ENCODE measurements at regions not wholly inside any gene's neighbourhood (a gene's known extent, or its start where the extent isn't known, plus 50 kb on each side); places are given as distances from the start of the nearest gene placed in this dataset.

DNA sequence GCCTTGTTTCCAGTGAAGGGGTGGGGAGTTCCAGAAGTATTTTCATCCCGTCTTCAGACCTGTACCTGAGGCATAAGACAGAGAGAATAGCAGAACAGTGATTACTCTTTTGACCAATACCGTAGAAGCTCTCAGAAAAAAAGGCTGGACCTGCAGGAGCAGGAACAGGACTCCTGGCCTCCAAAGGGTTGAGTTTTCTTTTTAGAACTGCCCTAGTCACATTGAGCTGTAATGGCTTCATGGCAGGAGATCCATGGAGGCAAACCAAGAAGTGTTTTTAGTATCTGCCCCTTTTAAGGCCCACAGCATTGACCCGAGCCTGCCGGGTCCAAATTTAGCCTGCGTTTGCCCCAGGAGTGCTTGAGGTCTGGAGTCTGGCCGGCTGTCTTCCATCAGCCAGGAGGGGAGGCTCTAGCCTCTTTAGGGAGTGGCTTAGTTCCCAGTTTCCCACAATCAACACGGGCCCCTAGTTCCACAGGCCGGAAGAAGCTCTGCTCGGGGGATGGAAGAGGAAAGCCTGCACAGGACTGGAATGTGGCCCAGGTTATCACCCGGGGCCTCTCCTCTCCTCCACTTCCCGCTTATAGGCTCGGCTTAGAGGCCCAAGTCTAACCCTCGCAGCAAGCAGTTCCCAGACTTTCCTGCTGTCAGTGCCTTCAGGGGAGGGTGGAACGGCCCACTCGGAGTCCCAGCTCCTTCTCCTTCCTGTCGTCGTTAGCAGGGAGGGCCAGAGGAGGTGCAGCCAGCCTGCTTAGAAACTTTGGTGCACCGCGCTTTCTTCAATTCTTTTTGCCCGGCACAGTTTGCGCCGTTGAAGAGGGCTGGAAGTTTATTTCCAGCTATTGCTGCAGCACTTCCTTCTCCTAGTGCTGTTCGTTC lies 80.7 kb downstream of the C9orf152 start:
- Histone ChIP-seq H3K27ac (peak overlapping the region in 1 of 2 experiments; percentile 81; a peak in 4 of 6 replicates), H3K4me2 (peak overlapping the region; percentile 68), H3K4me3 (no peak overlapping the region), H3K4me1 (peaks cover 62% of the 10 kb centered on the region), H3K9me3 (no peaks in the 10 kb centered on the region)
- ATAC-seq = no peak
- no peak for TF ChIP-seq TP53 (CRISPR knock-in tag; IDR thresholded peaks at IDR 0.05)
- TF ChIP-seq, protein P1, sequence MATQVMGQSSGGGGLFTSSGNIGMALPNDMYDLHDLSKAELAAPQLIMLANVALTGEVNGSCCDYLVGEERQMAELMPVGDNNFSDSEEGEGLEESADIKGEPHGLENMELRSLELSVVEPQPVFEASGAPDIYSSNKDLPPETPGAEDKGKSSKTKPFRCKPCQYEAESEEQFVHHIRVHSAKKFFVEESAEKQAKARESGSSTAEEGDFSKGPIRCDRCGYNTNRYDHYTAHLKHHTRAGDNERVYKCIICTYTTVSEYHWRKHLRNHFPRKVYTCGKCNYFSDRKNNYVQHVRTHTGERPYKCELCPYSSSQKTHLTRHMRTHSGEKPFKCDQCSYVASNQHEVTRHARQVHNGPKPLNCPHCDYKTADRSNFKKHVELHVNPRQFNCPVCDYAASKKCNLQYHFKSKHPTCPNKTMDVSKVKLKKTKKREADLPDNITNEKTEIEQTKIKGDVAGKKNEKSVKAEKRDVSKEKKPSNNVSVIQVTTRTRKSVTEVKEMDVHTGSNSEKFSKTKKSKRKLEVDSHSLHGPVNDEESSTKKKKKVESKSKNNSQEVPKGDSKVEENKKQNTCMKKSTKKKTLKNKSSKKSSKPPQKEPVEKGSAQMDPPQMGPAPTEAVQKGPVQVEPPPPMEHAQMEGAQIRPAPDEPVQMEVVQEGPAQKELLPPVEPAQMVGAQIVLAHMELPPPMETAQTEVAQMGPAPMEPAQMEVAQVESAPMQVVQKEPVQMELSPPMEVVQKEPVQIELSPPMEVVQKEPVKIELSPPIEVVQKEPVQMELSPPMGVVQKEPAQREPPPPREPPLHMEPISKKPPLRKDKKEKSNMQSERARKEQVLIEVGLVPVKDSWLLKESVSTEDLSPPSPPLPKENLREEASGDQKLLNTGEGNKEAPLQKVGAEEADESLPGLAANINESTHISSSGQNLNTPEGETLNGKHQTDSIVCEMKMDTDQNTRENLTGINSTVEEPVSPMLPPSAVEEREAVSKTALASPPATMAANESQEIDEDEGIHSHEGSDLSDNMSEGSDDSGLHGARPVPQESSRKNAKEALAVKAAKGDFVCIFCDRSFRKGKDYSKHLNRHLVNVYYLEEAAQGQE (IDR thresholded peaks at IDR 0.05) = no peak
- no peak for TF ChIP-seq MYC (IDR thresholded peaks at IDR 0.05; ENCODE audit: borderline replicate concordance, low read length)
- no peak for TF ChIP-seq HOXB5 (CRISPR knock-in tag; IDR thresholded peaks at IDR 0.05)
- no peak for TF ChIP-seq RAD21 (conservative IDR thresholded peaks at IDR 0.05 in 1 of 2, IDR thresholded peaks at IDR 0.05 in 1 of 2)
- no peak for TF ChIP-seq RFX5 (IDR thresholded peaks at IDR 0.05)
- TF ChIP-seq HOXA7 (CRISPR knock-in tag; IDR thresholded peaks at IDR 0.05) = no peak
- TF ChIP-seq JUNB (IDR thresholded peaks at IDR 0.05) = no peak
- TF ChIP-seq MAZ (IDR thresholded peaks at IDR 0.05; ENCODE audit: borderline replicate concordance, low read depth, low read length) = no peak
- no peak for TF ChIP-seq FOSB (CRISPR knock-in tag; IDR thresholded peaks at IDR 0.05)
- no peak for TF ChIP-seq EHMT2 (IDR thresholded peaks at IDR 0.05; ENCODE audit: low read depth)
- TF ChIP-seq FOXS1 (CRISPR knock-in tag; IDR thresholded peaks at IDR 0.05) = no peak
- WGBS (ENCODE audit: missing lambda C conversion rate) = 94% methylated on average over 23 of the region's 23 CpGs
- DNase-seq (ENCODE audit: low read depth in 1 of 2, low spot score in 1 of 2) = no peak
- POLR2A ChIA-PET = no interaction called here
- no peak for FAIRE-seq
- CTCF ChIA-PET = interaction anchor here (0.6 to 1.6 kb wide), 11 partner anchors 9 to 224 kb away, joined by 3 to 5 read pairs (median 3); no protein-coding TSS in a partner anchor

DNA sequence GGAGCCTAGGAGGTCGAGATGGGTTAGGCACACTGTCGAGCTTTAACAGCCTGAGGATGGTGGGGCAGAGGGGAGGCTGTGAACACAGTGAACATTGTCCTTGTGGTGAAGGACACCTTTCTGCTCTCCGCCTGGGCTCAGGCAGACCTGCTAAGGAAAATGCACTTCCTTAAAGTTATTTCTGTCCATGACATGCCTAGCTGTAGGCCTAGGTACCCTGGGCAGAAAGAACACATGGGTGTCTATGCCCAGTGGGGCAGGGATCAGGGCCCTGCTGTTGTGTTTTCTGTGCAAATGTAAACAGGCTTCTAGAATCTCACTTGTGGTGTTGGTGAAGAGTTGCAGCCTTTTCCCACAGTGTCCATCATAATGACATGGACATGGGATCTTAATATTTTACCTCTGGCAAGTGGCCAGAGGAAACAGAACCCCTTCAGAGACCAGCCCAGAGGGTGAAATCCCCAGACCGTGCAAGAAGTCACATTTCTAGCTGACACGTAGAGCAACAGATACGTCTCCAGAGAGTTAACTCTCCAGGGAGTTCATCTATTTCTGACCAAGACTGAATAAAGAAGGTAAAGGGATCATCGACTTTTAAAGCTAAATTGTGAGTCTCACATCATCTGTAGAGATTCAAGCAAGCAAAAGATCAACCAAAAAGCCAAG lies 79.2 kb downstream of the C9orf152 start:
- Histone ChIP-seq H3K4me3 (no peak overlapping the region), H3K4me1 (peaks cover 64% of the 10 kb centered on the region), H3K9me3 (no peaks in the 10 kb centered on the region), H3K4me2 (no peak overlapping the region), H3K27ac (0 out of 6 replicates have a peak overlapping the region, but pooled peaks of 1 of the 2 experiments have one; percentile 8)
- no peak for TF ChIP-seq JUNB (IDR thresholded peaks at IDR 0.05)
- no peak for TF ChIP-seq EHF (CRISPR knock-in tag; IDR thresholded peaks at IDR 0.05)
- TF ChIP-seq, protein P2, sequence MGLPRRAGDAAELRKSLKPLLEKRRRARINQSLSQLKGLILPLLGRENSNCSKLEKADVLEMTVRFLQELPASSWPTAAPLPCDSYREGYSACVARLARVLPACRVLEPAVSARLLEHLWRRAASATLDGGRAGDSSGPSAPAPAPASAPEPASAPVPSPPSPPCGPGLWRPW (IDR thresholded peaks at IDR 0.05) = no peak
- TF ChIP-seq HOXB13 (CRISPR knock-in tag; IDR thresholded peaks at IDR 0.05; ENCODE audit: low read depth) = no peak
- TF ChIP-seq, protein P3, sequence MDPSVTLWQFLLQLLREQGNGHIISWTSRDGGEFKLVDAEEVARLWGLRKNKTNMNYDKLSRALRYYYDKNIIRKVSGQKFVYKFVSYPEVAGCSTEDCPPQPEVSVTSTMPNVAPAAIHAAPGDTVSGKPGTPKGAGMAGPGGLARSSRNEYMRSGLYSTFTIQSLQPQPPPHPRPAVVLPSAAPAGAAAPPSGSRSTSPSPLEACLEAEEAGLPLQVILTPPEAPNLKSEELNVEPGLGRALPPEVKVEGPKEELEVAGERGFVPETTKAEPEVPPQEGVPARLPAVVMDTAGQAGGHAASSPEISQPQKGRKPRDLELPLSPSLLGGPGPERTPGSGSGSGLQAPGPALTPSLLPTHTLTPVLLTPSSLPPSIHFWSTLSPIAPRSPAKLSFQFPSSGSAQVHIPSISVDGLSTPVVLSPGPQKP (IDR thresholded peaks at IDR 0.05; ENCODE audit: low read depth, low read length) = no peak
- TF ChIP-seq EP300 (IDR thresholded peaks at IDR 0.05) = no peak
- TF ChIP-seq ESRRA (IDR thresholded peaks at IDR 0.05; ENCODE audit: borderline replicate concordance, low read length) = no peak
- POLR2A ChIA-PET = no interaction called here
- 78% methylated on average over 7 of the region's 7 CpGs for WGBS (ENCODE audit: missing lambda C conversion rate)
- no peak for DNase-seq (ENCODE audit: low read depth in 1 of 2, low spot score in 1 of 2)
- no peak for FAIRE-seq
- ATAC-seq = no peak
- CTCF ChIA-PET = interaction anchor here (1.6 kb wide), 2 partner anchors 13 to 225 kb away, joined by 3 to 6 read pairs; no protein-coding TSS in a partner anchor

Measured in A549 (cell line).